NB4 (cell line): ENCODE measurements at regions not wholly inside any gene's neighbourhood (a gene's known extent, or its start where the extent isn't known, plus 50 kb on each side); places are given as distances from the start of the nearest gene placed in this dataset.
"Not testable (repeated sequence)": the region's sequence is repeated elsewhere in the genome, so short reads cannot be mapped to it uniquely, and the experiment has no call there.

ENCODE experiments used
- DNase-seq: peaks from one replicate; pipeline ENCODE4 v3.0.0; 2010; ENCODE audit warnings: low read depth
- H3K4me3 ChIP-seq: one replicate; pipeline ENCODE4 v1.5.1; 2011; ENCODE audit warnings: mild to moderate bottlenecking, low read depth, low read length, moderate library complexity
- MAX ChIP-seq: IDR thresholded peaks from 2 replicates; pipeline ENCODE4 v1.6.1; 2011; ENCODE audit warnings: low read depth, low read length
- MYC ChIP-seq: IDR thresholded peaks from 2 replicates; pipeline ENCODE4 v1.6.1; 2011; ENCODE audit warnings: low read depth, low read length
- POLR2A ChIP-seq: IDR thresholded peaks from 2 replicates; pipeline ENCODE4 v1.6.1; 2011; ENCODE audit warnings: mild to moderate bottlenecking; ENCODE audit not compliant: insufficient read length; ENCODE audit errors: extremely low read depth
- TF ChIP-seq, protein P1 (sequence below): IDR thresholded peaks from one replicate; pipeline ENCODE4 v1.5.1; 2012; ENCODE audit warnings: low read depth, low read length

GRCh38 chr10:8151086-8151485 lies 96.6 kb downstream of the GATA3 start:
- H3K4me3 ChIP-seq = no peak overlapping the region
- DNase-seq = no peak
- no peak for TF ChIP-seq MYC
- TF ChIP-seq, protein P1, sequence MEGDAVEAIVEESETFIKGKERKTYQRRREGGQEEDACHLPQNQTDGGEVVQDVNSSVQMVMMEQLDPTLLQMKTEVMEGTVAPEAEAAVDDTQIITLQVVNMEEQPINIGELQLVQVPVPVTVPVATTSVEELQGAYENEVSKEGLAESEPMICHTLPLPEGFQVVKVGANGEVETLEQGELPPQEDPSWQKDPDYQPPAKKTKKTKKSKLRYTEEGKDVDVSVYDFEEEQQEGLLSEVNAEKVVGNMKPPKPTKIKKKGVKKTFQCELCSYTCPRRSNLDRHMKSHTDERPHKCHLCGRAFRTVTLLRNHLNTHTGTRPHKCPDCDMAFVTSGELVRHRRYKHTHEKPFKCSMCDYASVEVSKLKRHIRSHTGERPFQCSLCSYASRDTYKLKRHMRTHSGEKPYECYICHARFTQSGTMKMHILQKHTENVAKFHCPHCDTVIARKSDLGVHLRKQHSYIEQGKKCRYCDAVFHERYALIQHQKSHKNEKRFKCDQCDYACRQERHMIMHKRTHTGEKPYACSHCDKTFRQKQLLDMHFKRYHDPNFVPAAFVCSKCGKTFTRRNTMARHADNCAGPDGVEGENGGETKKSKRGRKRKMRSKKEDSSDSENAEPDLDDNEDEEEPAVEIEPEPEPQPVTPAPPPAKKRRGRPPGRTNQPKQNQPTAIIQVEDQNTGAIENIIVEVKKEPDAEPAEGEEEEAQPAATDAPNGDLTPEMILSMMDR = no peak
- no peak for TF ChIP-seq POLR2A
- TF ChIP-seq MAX = no peak

GRCh38 chr10:8156918-8157317 lies 102.4 kb downstream of the GATA3 start:
- H3K4me3 ChIP-seq = no peak overlapping the region
- TF ChIP-seq MAX (no peak), MYC (no peak), POLR2A (no peak)
- TF ChIP-seq, protein P1 = no peak
- DNase-seq = no peak

- no peak for DNase-seq
- no peak overlapping the region for H3K4me3 ChIP-seq
- no peak for TF ChIP-seq POLR2A
- TF ChIP-seq MYC = no peak
- no peak for TF ChIP-seq MAX
- TF ChIP-seq, protein P1 = no peak
Measured at GRCh38 chr10:8158193-8159071, 103.9 kb downstream of the GATA3 start.

- TF ChIP-seq, protein P1 = no peak
- no peak for DNase-seq
- no peak overlapping the region for H3K4me3 ChIP-seq
Measured at GRCh38 chr10:8159341-8160165, 105.1 kb downstream of the GATA3 start.

- H3K4me3 ChIP-seq = no peak overlapping the region
- TF ChIP-seq, protein P1 = no peak
- TF ChIP-seq MAX = no peak
- no peak for TF ChIP-seq MYC
- TF ChIP-seq POLR2A = no peak
- no peak for DNase-seq
Measured at GRCh38 chr10:8163824-8164223, 109.3 kb downstream of the GATA3 start.

- not testable (repeated sequence) for H3K4me3 ChIP-seq, DNase-seq
Measured at GRCh38 chr10:8164640-8165039, 110.2 kb downstream of the GATA3 start.
